ENCODE measurements at regions not wholly inside any gene's neighbourhood (a gene's known extent, or its start where the extent isn't known, plus 50 kb on each side); places are given as distances from the start of the nearest gene placed in this dataset.

GRCh38 chr17:70668276-70668937 is 499.1 kb downstream of the KCNJ2 start:
- no peak overlapping the region for H3K27ac ChIP-seq
- 87 to 93% methylated on average over 10 of the region's 10 CpGs for WGBS, 2 donors
- no peak for DNase-seq
- H3K9me3 ChIP-seq, result no peaks in the 10 kb centered on the region
- H3K4me3 ChIP-seq, result no peak overlapping the region
- H3K27me3 ChIP-seq, result no peaks in the 10 kb centered on the region
- no peaks in the 10 kb centered on the region for H3K4me1 ChIP-seq
- intact Hi-C loops (cut with DNase I), result no loop called here
- no peaks in the 10 kb centered on the region for H3K36me3 ChIP-seq
- ATAC-seq, result no peak
- TF ChIP-seq CTCF (IDR thresholded peaks at IDR 0.05), result no peak

- Histone ChIP-seq H3K9me3 (no peaks in the 10 kb centered on the region), H3K27me3 (no peaks in the 10 kb centered on the region), H3K4me1 (no peaks in the 10 kb centered on the region), H3K4me3 (no peak overlapping the region), H3K36me3 (no peaks in the 10 kb centered on the region), H3K27ac (no peak overlapping the region)
- intact Hi-C loops (cut with DNase I), result no loop called here
- ATAC-seq, result no peak
- WGBS, 2 donors, result 85 to 87% methylated on average over 13 of the region's 13 CpGs
- TF ChIP-seq CTCF (IDR thresholded peaks at IDR 0.05), result no peak
- DNase-seq, result no peak
Measured at GRCh38 chr17:70668938-70669778, 499.8 kb downstream of the KCNJ2 start.

GRCh38 chr17:70674061-70674460 is 504.7 kb downstream of the KCNJ2 start:
- intact Hi-C loops (cut with DNase I), result no loop called here
- ATAC-seq, result no peak
- H3K27ac ChIP-seq, result no peak overlapping the region
- H3K4me3 ChIP-seq, result no peak overlapping the region
- H3K36me3 ChIP-seq, result no peaks in the 10 kb centered on the region
- 73 to 78% methylated on average over 2 of the region's 2 CpGs for WGBS, 2 donors
- no peaks in the 10 kb centered on the region for H3K27me3 ChIP-seq
- H3K4me1 ChIP-seq, result no peaks in the 10 kb centered on the region
- H3K9me3 ChIP-seq, result no peaks in the 10 kb centered on the region
- TF ChIP-seq CTCF (IDR thresholded peaks at IDR 0.05), result no peak
- no peak for DNase-seq

GRCh38 chr17:70675070-70675590 is 505.8 kb downstream of the KCNJ2 start:
- intact Hi-C loops (cut with DNase I), result no loop called here
- Histone ChIP-seq H3K9me3 (no peaks in the 10 kb centered on the region), H3K27ac (no peak overlapping the region), H3K4me1 (no peaks in the 10 kb centered on the region), H3K27me3 (peaks cover 0 to 5% (median 0%) of the 10 kb centered on the region in 7 donors), H3K36me3 (no peaks in the 10 kb centered on the region), H3K4me3 (no peak overlapping the region)
- ATAC-seq, result no peak
- no peak for DNase-seq
- WGBS, 2 donors, result 74 to 86% methylated on average over 5 of the region's 5 CpGs
- TF ChIP-seq CTCF (IDR thresholded peaks at IDR 0.05), result no peak
